OCI-LY1 (cell line): ENCODE measurements at regions not wholly inside any gene's neighbourhood (a gene's known extent, or its start where the extent isn't known, plus 50 kb on each side); places are given as distances from the start of the nearest gene placed in this dataset.

Experiments
- EZH2 ChIP-seq: fragments of 200-600 bp; sonication (generic), shearing (Covaris generic); IDR thresholded peaks from 2 replicates; pipeline ENCODE4 v1.8.0; 2017; ENCODE audit warnings: borderline replicate concordance, mixed run types, mild to moderate bottlenecking, antibody characterized with exemption, low read length, moderate library complexity, mixed read lengths
- TF ChIP-seq, protein P1 (sequence below): fragments of 200-600 bp; sonication (generic), shearing (Covaris generic); IDR thresholded peaks from 2 replicates; pipeline ENCODE4 v1.5.1; 2017; ENCODE audit warnings: mild to moderate bottlenecking, antibody characterized with exemption, low read length, moderate library complexity, mixed read lengths

- TF ChIP-seq, protein P1, sequence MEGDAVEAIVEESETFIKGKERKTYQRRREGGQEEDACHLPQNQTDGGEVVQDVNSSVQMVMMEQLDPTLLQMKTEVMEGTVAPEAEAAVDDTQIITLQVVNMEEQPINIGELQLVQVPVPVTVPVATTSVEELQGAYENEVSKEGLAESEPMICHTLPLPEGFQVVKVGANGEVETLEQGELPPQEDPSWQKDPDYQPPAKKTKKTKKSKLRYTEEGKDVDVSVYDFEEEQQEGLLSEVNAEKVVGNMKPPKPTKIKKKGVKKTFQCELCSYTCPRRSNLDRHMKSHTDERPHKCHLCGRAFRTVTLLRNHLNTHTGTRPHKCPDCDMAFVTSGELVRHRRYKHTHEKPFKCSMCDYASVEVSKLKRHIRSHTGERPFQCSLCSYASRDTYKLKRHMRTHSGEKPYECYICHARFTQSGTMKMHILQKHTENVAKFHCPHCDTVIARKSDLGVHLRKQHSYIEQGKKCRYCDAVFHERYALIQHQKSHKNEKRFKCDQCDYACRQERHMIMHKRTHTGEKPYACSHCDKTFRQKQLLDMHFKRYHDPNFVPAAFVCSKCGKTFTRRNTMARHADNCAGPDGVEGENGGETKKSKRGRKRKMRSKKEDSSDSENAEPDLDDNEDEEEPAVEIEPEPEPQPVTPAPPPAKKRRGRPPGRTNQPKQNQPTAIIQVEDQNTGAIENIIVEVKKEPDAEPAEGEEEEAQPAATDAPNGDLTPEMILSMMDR, result no peak
- no peak for TF ChIP-seq EZH2
Measured at GRCh38 chrX:78506248-78506647, 152.9 kb downstream of the RTL3 start.
